Posterior cingulate gyrus (tissue), 11 donors: ENCODE measurements at regions not wholly inside any gene's neighbourhood (a gene's known extent, or its start where the extent isn't known, plus 50 kb on each side); places are given as distances from the start of the nearest gene placed in this dataset.

ENCODE experiments used
- DNase-seq, 10 donors: peaks; one replicate each; pipeline versions ENCODE4 v3.0.0 to v3.0.0-alpha.2; 2020 to 2021; ENCODE audit warnings: mixed read lengths in 3 of 10
- intact Hi-C: fragments of 100-400 bp; cut with DNase I; formaldehyde crosslinking; loops from one replicate; pipeline ENCODE4 v1.15.1; 2023

GRCh38 chr16:85185303-85186100 lies 73.2 kb upstream of the CIBAR2 start:
- intact Hi-C loops = no loop called here
- peak in 2 of 10 donors; percentile 45 to 58 for DNase-seq

DNA sequence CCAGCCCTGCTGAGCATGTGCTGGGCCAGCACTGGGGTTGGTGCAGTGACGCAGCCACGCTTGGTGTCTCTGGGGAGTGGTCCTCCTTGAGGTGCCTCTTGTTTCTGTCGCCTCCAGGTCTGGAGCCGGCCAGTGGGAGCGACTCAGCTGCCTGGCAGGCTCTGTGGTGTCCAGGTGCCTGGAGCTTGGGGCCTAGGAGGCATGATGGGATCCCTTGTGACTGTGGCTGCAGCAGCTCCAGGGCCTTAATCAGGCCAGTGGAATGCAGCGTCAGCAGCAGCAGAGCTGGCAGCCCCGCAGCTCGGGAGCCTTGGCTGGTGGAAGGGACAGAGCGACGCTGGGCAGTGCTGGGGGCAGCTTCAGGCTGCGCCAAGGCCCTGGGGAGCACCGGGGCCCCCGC lies 74.7 kb upstream of the CIBAR2 start:
- intact Hi-C loops = no loop called here
- peak in 3 of 10 donors; percentile 33 to 83 (median 78) for DNase-seq

- intact Hi-C loops = no loop called here
- DNase-seq = peak in 2 of 10 donors; percentile 48 to 51
These were observed 75.2 kb upstream of the CIBAR2 start for GRCh38 chr16:85187447-85187846.

- peak in 1 of 10 donors; percentile 71 for DNase-seq
- intact Hi-C loops = no loop called here
These were observed 75.6 kb upstream of the CIBAR2 start for GRCh38 chr16:85187886-85188285.

GRCh38 chr16:85188822-85189672 lies 76.8 kb upstream of the CIBAR2 start:
- DNase-seq = no peak
- intact Hi-C loops = no loop called here

DNA sequence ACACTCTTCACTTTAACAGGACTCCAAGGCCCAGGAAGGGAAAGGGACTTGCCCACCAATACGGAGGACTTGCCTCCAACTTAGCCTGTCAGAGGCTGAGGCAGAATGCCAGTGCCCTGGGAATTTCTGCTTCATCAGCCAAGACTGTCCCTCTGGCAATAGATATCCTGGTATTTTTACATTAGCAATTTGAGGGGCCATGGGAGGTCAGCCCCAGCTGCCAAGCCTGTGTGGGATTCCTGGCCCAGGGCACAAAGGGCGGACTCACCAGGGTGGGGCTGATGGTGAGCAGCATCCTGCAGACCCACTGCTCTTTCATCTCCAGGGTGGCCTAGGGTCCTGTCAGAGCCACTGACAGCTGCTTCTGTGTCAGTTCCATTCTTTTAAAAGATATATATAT lies 78.3 kb upstream of the CIBAR2 start:
- intact Hi-C loops = no loop called here
- DNase-seq = peak in 1 of 10 donors; percentile 52

DNA sequence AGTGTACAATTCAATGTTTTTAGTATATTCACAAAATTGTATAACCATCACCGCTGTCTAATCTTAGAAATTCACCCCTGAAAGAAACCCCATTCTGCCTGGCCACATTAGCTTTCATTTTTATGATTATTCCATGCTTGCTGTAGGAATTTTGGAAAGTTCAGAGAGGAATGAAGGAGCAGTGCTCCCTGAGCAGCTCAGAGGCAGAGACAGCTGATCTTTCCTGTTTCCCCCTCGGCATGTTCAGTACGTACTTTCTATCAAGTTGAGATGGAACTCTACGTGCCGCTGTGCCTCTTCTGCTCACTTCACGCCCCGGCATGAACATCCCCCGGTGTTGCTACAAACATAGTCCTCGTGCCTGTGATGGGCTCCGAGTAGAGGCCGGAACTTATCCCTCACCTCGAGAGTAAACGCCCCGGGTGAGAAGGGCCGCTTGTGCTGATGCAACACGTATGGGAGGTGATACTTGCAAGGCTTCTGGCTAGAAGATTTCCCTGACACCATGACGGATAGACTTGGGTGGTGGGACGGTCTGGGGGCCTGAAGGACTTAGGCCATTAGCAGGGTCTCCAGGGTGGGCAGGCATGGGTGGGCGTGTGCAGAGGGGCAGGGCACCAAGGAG lies 79.2 kb upstream of the CIBAR2 start:
- peak in 1 of 10 donors; percentile 52 for DNase-seq
- intact Hi-C loops = no loop called here

- intact Hi-C loops = no loop called here
- DNase-seq = peak in 1 of 10 donors; percentile 50
These were observed 80.2 kb upstream of the CIBAR2 start for GRCh38 chr16:85192238-85193114.

DNA sequence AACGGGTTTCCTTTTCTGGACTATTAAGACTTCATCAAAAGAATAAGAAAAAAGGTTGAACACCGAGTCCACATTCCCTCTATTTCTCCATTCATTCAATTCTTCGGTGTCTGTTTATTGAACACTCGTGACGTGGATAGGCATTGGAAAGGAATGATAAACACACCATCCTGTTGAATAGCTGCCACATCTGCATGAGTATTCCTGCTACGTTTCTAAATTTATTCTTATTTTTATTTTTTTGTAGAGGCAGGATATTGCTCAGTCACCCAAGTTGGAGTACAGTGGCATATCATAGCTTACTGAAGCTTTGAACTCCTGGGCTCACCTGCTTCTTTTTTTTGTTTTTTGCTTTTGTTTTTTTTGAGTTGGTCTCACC lies 80.8 kb upstream of the CIBAR2 start:
- intact Hi-C loops = no loop called here
- no peak for DNase-seq

DNA sequence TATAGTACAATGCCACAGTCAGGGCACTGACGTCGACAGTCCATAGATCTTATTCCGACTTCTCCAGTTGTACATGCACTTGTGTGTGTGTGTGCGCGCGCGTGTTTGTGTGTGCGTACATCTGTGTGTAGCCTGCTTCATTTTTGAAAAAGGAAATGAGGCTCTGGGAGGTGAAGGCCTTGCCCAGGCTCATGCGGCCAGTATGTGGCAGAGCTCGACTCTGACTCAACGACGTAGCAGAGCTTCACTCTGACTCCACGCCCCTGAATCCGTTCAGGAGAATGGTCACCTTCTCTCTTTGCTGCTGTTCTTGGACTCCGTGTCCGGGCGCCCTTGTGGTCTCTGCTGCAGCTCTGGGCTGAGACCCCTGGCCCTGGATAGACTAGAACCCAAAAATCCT lies 81.6 kb upstream of the CIBAR2 start:
- intact Hi-C loops = no loop called here
- peak in 1 of 10 donors; percentile 21 for DNase-seq

- DNase-seq = no peak
- intact Hi-C loops = no loop called here
These were observed 82.3 kb upstream of the CIBAR2 start for GRCh38 chr16:85194307-85195270.

- intact Hi-C loops = no loop called here
- peak in 1 of 10 donors; percentile 47 for DNase-seq
These were observed 83.0 kb upstream of the CIBAR2 start for GRCh38 chr16:85195271-85195647.

GRCh38 chr16:85195900-85196772 lies 83.9 kb upstream of the CIBAR2 start:
- intact Hi-C loops = no loop called here
- peak in 1 of 10 donors; percentile 24 for DNase-seq

- peak in 1 of 10 donors; percentile 43 for DNase-seq
- intact Hi-C loops = no loop called here
These were observed 84.7 kb upstream of the CIBAR2 start for GRCh38 chr16:85196976-85197375.

- DNase-seq = peak in 1 of 10 donors; percentile 65
- intact Hi-C loops = no loop called here
These were observed 85.6 kb upstream of the CIBAR2 start for GRCh38 chr16:85197611-85198566.

DNA sequence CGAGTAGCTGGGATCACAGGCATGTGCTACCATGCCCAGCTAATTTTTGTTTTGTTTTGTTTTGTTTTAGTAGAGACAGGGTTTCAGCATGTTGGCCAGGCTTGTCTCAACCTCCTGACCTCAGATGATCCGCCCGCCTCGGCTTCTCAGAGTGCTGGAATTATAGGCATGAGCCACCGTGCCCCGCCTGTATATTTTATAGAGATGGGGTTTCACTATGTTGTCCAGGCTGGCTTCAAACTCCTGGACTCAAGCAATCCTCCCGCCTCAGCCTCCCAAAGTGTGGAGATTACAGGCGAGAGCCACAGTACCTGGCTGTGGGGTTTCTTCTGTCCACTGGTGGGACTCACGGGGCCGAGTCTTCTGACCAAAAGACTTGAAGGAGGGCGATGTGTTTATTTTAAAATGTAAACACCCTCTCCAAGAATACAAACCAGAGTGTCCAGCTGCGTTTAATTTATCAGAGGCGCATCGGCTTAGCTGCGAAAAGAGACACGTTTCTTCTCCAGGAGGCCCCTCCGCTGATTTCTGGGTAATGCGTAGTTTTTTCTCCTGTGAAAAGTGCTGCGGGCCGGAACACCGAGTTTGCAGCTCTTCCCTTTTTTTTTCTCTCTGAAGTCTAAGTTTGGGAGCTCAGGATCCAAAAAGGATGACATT lies 86.9 kb upstream of the CIBAR2 start:
- intact Hi-C loops = no loop called here

More for the DNA sequence above, 86.9 kb upstream of the CIBAR2 start:
- peak in 1 of 10 donors; percentile 61 for DNase-seq
